Nucleus accumbens (tissue), 56 donors: ENCODE measurements at regions not wholly inside any gene's neighbourhood (a gene's known extent, or its start where the extent isn't known, plus 50 kb on each side); places are given as distances from the start of the nearest gene placed in this dataset.

ENCODE experiments used
- DNase-seq, 56 donors: peaks; one replicate each; lab custom pipeline; 2025; lab: John Stamatoyannopoulos, UW

DNA sequence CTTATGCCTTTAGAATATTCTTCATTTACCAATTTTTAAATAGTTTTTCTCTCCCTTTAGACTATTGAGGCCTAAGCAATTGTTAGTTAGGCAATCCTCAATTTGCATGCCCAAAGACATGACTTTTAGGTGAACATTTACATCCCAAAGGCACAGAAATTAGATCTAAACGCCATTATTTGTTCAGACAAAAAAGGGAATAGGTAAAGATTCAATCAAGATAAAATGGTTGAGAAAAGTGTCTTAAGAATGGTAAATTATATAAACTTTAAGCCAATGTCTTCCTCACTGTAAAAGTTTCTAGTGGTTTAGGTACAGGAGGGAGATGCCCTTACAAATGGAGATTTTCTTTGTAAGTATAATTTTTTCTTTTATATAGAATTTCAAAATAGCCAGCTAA is 50.2 kb upstream of the MME start:
- no peak for DNase-seq

DNA sequence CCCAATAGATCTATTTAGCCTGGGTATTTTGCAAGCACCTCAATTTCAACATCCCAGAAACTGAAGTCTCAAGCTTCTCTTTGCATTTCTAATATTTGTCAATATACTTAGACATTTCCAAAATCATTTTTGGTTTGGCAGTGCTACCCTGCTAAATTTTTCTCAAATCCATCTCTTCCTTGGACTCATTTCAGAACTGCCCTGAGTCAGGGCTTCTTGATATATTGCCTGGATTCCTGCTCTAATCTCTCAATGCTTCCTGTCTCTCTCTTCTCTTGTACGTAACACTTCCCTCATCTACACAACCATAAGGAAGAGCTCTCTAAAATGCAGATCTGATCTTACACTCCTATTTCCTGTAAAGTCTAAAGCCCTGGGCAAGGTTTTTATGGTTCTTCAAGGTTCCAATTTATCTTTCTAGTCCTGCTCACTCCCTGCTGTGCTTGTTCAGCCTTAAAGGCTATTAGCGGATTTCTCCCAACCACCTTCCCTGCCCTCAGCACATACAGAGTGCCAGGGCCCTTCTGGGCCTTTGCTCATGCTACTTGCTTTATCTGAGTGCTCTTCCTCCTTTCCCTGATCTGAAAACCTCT is 53.0 kb upstream of the MME start:
- no peak for DNase-seq

GRCh38 chr3:155024006-155024638 is 56.0 kb upstream of the MME start:
- no peak for DNase-seq

DNA sequence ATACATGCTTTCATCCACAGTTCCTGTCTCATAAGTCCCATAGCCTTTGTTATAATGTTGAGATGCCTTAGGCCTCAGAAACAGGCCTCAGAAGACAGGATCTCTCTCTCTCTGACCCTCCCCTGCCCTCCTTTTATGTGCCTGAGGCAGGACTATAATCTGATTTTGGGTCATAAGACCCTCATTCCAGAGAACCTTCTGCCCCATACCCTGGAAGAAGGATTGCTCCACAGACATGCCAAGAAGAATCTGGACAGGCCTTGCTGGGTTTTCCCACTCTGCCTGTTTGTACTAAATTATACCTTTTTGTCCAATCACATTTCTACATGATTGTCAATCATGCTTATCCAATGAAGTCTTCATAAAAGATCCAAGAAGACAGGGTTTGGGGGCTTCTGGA is 57.2 kb upstream of the MME start:
- DNase-seq, result no peak

GRCh38 chr3:155019575-155019974 is 60.5 kb upstream of the MME start:
- DNase-seq, result no peak

GRCh38 chr3:155018621-155019330 is 61.3 kb upstream of the MME start:
- no peak for DNase-seq

GRCh38 chr3:155015776-155016436 is 64.2 kb upstream of the MME start:
- no peak for DNase-seq

DNA sequence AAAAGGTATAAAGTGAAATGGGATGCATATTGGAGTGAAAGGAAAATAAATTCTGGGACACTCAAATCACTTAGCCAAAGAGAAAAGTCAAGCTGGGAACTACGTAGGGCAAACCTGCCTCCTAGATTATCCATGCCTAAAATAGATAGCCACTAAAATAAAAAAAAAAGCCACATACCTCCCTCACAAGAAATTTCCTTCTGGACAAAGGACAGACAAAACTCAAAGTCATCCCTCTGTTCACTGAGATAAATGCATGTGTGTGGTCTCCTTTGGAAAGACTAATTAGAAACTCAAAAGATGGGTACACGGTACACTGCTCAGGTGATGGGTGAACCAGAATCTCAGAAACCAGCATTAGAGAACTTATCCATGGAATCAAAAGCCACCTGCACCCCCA is 65.2 kb upstream of the MME start:
- no peak for DNase-seq

DNA sequence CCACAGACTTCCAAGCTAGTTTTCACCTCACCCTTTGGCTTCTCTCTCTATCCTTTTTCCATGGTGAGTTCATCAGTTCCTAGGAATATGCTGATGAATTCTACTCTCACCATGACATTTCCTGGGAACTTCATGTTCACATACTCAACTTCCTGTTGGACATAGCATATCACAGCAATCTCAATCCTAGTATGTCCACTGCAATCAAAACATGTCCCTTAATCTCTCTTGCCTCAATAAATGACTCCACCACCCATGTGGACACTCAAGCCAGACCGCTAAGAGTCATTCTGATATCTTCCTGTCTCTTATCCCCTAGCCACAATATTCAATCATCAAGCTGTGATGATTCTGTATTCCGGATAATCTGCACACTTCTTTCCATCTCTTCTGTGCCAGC is 66.7 kb upstream of the MME start:
- DNase-seq, result no peak

- no peak for DNase-seq
Measured at GRCh38 chr3:155012584-155012983, 67.5 kb upstream of the MME start.

- DNase-seq, result no peak
Measured at GRCh38 chr3:155010416-155010815, 69.7 kb upstream of the MME start.

- DNase-seq, result no peak
Measured at GRCh38 chr3:155009217-155009616, 70.9 kb upstream of the MME start.

DNA sequence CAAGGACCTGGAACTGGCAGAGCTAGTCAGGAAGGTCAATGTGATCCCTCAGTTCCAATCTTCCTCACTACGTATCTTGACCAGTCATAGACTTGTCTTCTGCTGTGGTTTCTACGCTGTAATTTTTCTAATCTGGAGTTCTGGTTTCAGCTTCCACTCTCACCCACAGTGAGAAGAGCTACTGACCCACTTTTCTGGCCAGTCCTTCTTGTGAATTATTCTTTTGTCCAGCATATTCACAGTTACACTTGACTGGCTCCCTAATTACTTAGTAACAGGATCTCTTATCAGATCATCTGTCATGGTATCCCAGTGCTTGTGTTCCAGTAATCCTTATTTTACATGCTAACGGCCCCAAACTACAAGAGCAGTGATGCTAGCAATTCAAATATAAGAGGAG is 72.4 kb upstream of the MME start:
- DNase-seq, result no peak

DNA sequence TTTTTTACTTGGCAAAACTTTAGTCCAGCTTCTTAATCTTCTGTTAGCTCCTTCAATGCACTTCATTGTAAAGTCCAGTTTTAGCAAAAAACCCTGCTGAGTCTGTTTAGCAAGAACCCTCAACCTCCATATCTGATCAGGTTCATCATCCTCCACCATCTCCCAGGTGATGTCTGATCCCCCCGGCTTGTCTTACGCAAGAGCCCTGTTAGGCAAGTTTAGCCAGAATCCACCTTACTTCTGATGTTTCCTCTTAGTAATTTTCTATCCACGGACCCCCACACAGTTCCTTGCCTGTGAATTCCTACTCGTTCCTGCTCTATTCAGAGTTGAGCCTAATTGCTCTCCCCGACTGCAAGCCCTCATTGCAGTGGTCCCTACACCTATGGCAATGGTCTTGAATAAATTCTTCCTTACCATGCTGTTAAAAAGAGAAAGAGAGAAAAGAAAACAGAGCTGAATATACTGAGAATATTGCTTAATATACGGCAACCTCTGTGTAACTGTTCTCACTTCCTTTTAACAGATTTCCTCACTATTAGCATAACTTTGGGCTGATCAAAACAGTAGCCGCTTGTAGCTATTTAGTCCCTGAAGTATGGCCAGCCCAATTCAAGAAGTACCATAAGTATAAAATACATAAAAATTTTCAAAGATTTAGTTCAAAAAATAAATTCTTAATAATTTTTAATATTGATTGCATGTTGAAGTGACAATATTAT is 78.7 kb upstream of the MME start:
- DNase-seq, result no peak

DNA sequence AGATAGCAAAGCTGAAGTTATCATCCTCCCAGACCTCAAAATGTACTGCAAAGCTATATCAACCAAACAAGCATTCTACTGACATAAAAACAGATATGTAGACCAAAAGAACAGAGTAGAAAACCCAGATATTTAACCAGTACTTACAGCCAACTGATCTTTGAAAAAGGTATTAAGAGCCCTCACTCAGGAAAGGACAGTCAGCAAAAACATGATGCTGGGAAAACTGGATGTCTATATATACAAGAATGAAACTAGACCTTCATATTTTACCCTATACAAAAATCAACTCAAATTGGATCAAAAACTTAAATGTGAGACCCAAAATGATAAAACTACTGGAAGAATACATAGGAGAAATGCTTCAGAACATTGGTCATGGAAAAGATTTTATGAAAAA is 87.5 kb upstream of the MME start:
- DNase-seq, result no peak

- no peak for DNase-seq
Measured at GRCh38 chr3:154990543-154990942, 89.6 kb upstream of the MME start.

DNA sequence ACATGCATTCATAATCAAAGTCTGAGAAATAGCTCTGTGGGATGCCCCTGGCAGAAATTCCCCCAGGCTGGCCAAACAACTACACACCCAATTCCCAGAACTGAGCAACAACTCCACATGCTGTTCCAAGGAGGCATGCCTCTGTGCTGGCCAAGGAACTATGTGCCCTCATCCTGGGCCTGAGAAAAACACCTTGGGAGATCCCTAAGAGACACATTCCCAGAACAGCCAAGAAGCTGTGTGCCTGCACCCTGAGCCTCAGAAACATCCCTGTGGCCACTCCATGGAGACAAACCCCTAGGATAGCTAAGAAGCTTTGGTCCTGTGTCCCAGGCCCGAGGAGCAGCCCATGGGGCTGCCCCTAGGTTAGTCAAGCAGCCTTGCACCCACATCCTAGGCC is 92.3 kb upstream of the MME start:
- no peak for DNase-seq

DNA sequence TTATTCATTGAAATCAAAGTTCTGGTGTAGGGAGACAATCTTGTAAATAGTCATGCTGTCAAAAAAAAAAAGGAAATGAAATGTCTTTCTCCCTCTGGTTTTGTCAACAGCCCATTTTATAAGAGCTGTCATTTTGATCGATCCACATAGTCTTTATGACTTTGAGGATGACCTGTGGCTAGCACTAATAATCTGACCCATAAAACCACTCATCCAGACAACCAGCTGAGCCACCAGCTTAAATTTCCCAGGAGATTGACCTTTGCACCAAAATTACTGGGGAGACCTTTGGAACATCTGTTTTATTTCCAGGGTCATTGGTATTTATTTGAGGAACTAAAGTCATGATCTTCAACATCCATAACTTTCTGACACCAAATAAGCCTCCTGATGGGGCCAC is 98.5 kb upstream of the MME start:
- DNase-seq, result no peak

DNA sequence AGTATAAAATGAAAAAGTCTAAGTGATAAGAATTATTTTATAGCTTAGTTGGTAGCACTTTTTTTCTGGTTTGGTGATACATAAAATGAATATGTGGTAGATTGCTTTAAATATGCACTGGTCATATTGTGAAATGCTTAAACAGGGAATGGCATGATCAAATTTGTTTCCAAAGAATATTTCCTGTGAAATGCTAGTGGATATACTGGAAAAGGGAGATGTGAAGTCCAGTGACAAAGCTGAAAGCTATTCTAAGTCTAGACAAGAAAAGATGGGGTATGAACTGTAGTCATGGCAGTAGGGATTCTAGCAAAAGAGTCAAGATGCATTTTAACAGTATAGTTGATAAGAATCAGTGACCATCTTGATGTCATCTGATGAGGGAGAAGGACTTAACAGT is 98.9 kb upstream of the MME start:
- no peak for DNase-seq

DNA sequence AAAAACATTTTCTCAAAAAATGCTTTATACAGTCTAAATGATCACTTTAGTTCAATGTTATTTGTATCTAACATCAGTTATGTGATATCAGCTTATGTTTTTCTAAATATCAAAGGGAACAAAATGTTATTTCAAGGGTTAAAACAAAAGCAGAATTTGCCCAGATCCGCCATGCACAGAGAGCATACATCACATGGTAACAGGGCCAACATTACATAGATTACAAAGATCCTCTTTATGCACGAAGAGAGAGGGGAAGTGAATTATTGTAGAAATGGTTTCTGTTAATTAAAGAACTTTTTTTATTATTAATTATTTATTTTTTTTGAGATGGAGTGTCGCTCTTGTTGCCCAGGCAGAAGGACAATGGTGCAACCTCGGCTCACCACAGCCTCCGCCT is 100.8 kb upstream of the MME start:
- no peak for DNase-seq

- no peak for DNase-seq
Measured at GRCh38 chr3:154977666-154978065, 102.5 kb upstream of the MME start.
